Astrocyte of the spinal cord (primary cell): ENCODE measurements at regions not wholly inside any gene's neighbourhood (a gene's known extent, or its start where the extent isn't known, plus 50 kb on each side); places are given as distances from the start of the nearest gene placed in this dataset.

ENCODE experiments used
- DNase-seq: peaks from one replicate; pipeline ENCODE4 v3.0.0; 2011; ENCODE audit warnings: low read depth, low spot score
- H3K4me3 ChIP-seq: 2 replicates; pipeline ENCODE4 v1.5.1; 2011; ENCODE audit warnings: low read depth, mild to moderate bottlenecking, low read length, moderate library complexity
- in situ Hi-C: cut with HindIII; loops from 2 replicates; pipeline ENCODE4 v1.10.0; 2017; ENCODE audit warnings: low sequenced_read_pairs
- TF ChIP-seq, protein P1 (sequence below): IDR thresholded peaks from 2 replicates; pipeline ENCODE4 v1.5.1; 2012; ENCODE audit warnings: low read depth, mild to moderate bottlenecking, low read length, inconsistent platforms

- TF ChIP-seq, protein P1, sequence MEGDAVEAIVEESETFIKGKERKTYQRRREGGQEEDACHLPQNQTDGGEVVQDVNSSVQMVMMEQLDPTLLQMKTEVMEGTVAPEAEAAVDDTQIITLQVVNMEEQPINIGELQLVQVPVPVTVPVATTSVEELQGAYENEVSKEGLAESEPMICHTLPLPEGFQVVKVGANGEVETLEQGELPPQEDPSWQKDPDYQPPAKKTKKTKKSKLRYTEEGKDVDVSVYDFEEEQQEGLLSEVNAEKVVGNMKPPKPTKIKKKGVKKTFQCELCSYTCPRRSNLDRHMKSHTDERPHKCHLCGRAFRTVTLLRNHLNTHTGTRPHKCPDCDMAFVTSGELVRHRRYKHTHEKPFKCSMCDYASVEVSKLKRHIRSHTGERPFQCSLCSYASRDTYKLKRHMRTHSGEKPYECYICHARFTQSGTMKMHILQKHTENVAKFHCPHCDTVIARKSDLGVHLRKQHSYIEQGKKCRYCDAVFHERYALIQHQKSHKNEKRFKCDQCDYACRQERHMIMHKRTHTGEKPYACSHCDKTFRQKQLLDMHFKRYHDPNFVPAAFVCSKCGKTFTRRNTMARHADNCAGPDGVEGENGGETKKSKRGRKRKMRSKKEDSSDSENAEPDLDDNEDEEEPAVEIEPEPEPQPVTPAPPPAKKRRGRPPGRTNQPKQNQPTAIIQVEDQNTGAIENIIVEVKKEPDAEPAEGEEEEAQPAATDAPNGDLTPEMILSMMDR, result no peak
- in situ Hi-C loops, result no loop called here
- no peak overlapping the region for H3K4me3 ChIP-seq
- DNase-seq, result peak; percentile 9
Observed at GRCh38 chr2:17232776-17233556, 285.3 kb downstream of the RAD51AP2 start.

DNA sequence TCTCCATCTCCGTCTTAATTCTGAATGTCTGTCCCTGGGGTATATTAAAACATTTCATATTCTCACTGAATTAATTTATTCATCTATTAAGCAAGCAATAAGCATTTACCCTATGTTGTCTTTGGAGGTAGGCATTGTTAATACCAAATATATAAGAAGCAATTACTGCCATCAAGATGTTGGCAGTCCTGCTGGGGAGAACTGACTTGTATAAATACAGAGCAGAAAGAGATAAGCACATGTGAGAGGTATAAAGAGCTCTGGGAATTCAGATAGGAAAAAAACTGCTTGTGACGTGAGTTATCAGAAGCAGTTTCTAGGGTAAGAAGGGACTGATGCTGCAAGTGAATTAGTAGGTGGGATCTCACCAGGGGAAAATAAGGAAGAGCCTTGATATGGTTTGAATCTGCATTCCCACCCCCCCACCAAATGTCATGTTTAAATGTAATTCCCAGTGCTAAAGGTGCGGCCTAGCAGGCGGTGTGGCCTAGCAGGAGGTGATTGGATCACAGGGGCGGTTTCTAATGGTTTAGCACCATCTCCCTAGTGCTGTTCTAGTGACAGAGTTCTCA lies 286.8 kb downstream of the RAD51AP2 start:
- no peak overlapping the region for H3K4me3 ChIP-seq
- no peak for DNase-seq
- in situ Hi-C loops, result no loop called here
- TF ChIP-seq, protein P1, result no peak

DNA sequence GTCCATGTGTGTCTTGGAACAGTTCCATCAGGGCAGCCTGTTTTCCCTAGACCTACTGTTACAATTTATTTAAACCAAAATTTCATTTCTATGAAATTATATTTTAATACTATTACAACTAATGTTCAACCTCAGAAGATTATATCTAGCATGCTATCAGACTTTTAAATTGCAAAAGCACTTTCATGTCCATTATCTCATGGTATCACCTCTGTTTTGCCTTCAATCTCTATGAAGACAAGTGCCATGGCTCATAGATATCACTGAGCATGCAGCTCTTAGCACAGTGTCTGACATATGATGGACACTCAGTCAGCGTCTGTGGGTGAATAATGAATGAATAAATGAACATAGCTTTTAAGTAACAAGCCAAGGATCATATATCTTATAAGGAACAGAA lies 288.8 kb downstream of the RAD51AP2 start:
- in situ Hi-C loops, result no loop called here
- DNase-seq, result no peak
- TF ChIP-seq, protein P1, result no peak
- H3K4me3 ChIP-seq, result no peak overlapping the region

DNA sequence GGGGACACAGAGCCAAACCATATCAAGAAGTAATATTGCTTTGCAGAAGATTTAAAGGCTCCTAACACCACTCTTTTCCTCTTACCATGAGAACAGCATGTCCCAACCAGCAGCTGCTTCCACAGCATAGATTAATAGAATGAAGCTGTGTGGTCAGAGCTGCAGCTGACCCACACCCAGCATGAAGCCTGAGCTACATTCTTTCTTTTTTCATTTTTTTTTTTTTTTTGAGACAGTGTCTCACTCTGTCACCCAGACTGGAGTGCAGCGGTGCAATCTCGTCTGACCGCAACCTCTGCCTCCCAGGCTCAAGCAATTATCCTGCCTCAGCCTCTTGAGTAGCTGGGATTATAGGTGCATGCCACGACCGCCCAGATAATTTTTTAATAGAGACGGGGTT lies 289.8 kb downstream of the RAD51AP2 start:
- peak; percentile 54 for DNase-seq
- H3K4me3 ChIP-seq, result no peak overlapping the region
- TF ChIP-seq, protein P1, result no peak
- in situ Hi-C loops, result no loop called here

GRCh38 chr2:17227856-17228255 lies 290.4 kb downstream of the RAD51AP2 start:
- H3K4me3 ChIP-seq, result no peak overlapping the region
- no peak for DNase-seq
- TF ChIP-seq, protein P1, result no peak
- in situ Hi-C loops, result no loop called here

DNA sequence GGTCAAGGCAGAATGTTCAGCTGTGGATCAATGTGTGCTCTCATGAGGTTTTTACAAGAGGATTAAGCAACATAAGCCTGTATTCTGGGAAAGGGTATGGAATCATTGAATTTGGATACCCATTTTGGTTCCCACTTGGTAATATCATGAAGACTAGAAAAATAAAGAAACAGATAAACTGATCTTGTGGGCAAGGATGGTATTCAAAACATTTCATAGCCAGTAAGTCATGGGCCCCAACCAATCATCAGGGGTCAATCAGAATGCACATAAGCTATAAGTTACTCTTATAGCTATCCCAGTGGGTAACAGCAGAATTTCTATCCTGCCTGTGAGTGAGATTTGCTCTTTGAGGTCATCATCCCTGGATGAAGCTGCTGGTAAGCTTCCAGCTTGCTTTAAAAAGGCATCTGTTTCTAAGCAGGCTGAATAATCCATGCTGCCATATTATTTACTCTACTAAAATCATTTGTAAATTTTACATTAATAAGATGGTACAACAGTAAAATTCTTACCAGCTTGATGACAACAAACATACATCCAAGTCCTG lies 291.2 kb downstream of the RAD51AP2 start:
- in situ Hi-C loops, result no loop called here
- H3K4me3 ChIP-seq, result no peak overlapping the region
- TF ChIP-seq, protein P1, result no peak
- DNase-seq, result peak; percentile 12
